PC-9 (cell line): ENCODE measurements at regions not wholly inside any gene's neighbourhood (a gene's known extent, or its start where the extent isn't known, plus 50 kb on each side); places are given as distances from the start of the nearest gene placed in this dataset.
A peak's percentile ranks its signal among the peaks of the same experiment; 100 is the strongest.

Experiments
- BruUV-seq: library from RNA; stranded (reverse); fragments of 400-500 nt; replicated peaks from 2 replicates; lab custom pipeline; 2021; lab: Mats Ljungman, UMichigan
- CTCF ChIA-PET: fragments of 300-600 bp; sonication (Branson Sonifier 250); formaldehyde crosslinking; loops from one replicate; lab custom pipeline; 2022; ENCODE audit warnings: antibody characterized with exemption; lab: Charles Lee
- POLR2A ChIA-PET: fragments of 300-600 bp; sonication (Branson Sonifier 250); formaldehyde crosslinking; loops from one replicate; lab custom pipeline; 2022; ENCODE audit warnings: antibody characterized with exemption; ENCODE audit not compliant: unreplicated experiment; lab: Charles Lee
- DNase-seq, 2 experiments: peaks; one replicate each; pipeline versions ENCODE4 v3.0.0 to v3.0.0-alpha.2; 2015 to 2022; ENCODE audit warnings: mixed read lengths in 1 of 2
- H2AFZ ChIP-seq: fragments of 200-600 bp; sonication (generic); 2 replicates; pipeline ENCODE4 v1.8.1; 2017; ENCODE audit warnings: antibody characterized with exemption
- H3F3A ChIP-seq: fragments of 200-600 bp; sonication (generic); 2 replicates; pipeline ENCODE4 v1.8.1; 2017; ENCODE audit warnings: antibody characterized with exemption, mild to moderate bottlenecking, low read depth; ENCODE audit not compliant: insufficient read depth
- H3K27ac ChIP-seq: fragments of 200-600 bp; sonication (generic); 2 replicates; pipeline ENCODE4 v1.6.1; 2016; ENCODE audit warnings: mixed run types
- H3K27me3 ChIP-seq: fragments of 200-600 bp; sonication (generic); 2 replicates; pipeline ENCODE4 v1.6.1; 2016; ENCODE audit warnings: low read depth, mixed run types; ENCODE audit not compliant: insufficient read depth
- H3K36me3 ChIP-seq: fragments of 200-600 bp; sonication (generic); 2 replicates; pipeline ENCODE4 v1.6.1; 2016; ENCODE audit warnings: low read depth, mixed run types
- H3K4me1 ChIP-seq: fragments of 200-600 bp; sonication (generic); replicated peaks from 2 replicates; pipeline ENCODE4 v1.6.1; 2016; ENCODE audit warnings: mixed run types; ENCODE audit not compliant: insufficient read depth
- H3K4me2 ChIP-seq: fragments of 200-600 bp; sonication (generic); 2 replicates; pipeline ENCODE4 v1.6.1; 2017; ENCODE audit warnings: mixed run types
- H3K4me3 ChIP-seq: fragments of 200-600 bp; sonication (generic); 2 replicates; pipeline ENCODE4 v1.6.1; 2016; ENCODE audit warnings: mixed run types
- H3K79me2 ChIP-seq: fragments of 200-600 bp; sonication (generic); 2 replicates; pipeline ENCODE4 v1.6.1; 2017; ENCODE audit warnings: low read depth, mixed run types
- H3K9me2 ChIP-seq: fragments of 200-600 bp; sonication (generic); 2 replicates; pipeline ENCODE4 v1.8.1; 2017; ENCODE audit warnings: mild to moderate bottlenecking; ENCODE audit not compliant: insufficient read depth
- H3K9me3 ChIP-seq: fragments of 200-600 bp; sonication (generic); 2 replicates; pipeline ENCODE4 v1.8.1; 2016; ENCODE audit warnings: low read depth; ENCODE audit not compliant: insufficient read depth
- H4K20me1 ChIP-seq: fragments of 200-600 bp; sonication (generic); 2 replicates; pipeline ENCODE4 v1.8.1; 2017; ENCODE audit not compliant: insufficient read depth
- EZH2 ChIP-seq: fragments of 200-600 bp; sonication (generic); IDR thresholded peaks from 2 replicates; pipeline ENCODE4 v1.8.0; 2017; ENCODE audit warnings: antibody characterized with exemption, low read depth
- intact Hi-C: fragments of 100-400 bp; cut with micrococcal nuclease; formaldehyde crosslinking; loops from one replicate; pipeline ENCODE4 v1.10.0; 2022; ENCODE audit not compliant: unreplicated experiment
- TF ChIP-seq, protein P1 (sequence below): fragments of 200-600 bp; sonication (generic); conservative IDR thresholded peaks from 2 replicates; pipeline ENCODE4 v1.6.1; 2017; ENCODE audit warnings: mixed run types, antibody characterized with exemption, mild to moderate bottlenecking, moderate library complexity

DNA sequence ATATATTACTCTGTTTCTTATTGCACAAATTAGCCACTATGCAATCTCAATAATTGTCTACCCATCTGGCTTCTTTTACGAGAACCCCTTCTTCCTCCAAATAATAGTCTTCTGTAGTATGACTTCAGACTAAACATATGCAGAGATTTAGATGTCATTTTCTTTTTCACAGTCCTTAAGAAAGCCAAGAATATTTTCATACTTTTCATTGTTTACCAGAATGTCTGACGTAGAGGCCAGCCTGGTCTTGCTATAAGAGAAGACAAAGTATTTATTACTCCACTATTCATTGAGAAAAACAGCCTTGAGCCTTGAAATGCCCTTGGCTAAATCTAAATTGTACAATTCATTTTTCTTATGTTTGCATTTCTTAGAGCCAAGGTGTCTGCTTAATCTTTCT is 714.9 kb upstream of the CXADR start:
- intact Hi-C loops = no loop called here
- H3K4me1 ChIP-seq = peaks cover 7% of the 10 kb centered on the region; the same call in 1 of the 2 replicates
- H4K20me1 ChIP-seq = no peaks in the 10 kb centered on the region

DNA sequence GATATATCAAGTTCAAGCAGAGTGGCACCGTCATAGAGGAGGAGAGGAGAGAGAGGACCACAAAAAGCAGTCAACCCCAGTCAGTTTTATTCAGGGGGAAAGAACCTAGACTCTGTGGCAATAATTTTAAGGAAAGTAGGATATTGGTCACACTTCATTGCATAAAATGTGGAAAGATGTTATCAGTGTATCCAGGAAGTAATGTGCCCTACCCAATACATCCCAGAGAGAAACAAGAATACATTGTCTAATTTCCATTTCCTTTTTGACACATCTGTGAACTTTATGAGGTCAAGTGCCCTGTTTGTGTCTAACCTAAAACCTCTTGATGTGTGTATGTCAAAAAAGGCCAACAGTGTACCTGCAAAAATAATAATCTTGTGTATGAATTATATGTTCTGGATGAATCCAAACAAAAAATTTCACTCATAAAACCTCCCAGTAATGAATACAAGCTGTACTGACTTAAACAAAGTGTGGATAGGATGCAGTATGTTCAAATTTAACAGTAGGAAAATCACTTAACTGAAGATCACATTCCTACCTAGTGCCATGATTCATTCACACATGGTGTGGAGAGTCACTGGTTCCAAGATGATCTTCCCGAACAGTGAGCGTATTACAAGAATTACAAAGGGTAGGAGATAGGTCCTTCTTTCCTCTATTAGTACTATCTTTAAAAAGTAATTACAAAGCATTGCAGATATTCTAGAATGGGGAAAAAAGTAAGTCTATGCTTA is 712.1 kb upstream of the CXADR start:
- intact Hi-C loops = no loop called here
- Histone ChIP-seq H3K27me3 (no peaks in the 10 kb centered on the region), H3K9me3 (no peaks in the 10 kb centered on the region; the same call in 1 of the 2 replicates), H3K36me3 (no peaks in the 10 kb centered on the region), H3K4me2 (no peak overlapping the region), H4K20me1 (no peaks in the 10 kb centered on the region), H3K79me2 (no peaks in the 10 kb centered on the region), H2AFZ (no peak overlapping the region), H3K9me2 (no peaks in the 10 kb centered on the region), H3F3A (no peaks in the 10 kb centered on the region), H3K4me3 (no peak overlapping the region), H3K27ac (no peak overlapping the region), H3K4me1 (no peaks in the 10 kb centered on the region)
- ChIA-PET POLR2A (no interaction called here), CTCF (no interaction called here)
- no peak for TF ChIP-seq EZH2
- TF ChIP-seq, protein P1, sequence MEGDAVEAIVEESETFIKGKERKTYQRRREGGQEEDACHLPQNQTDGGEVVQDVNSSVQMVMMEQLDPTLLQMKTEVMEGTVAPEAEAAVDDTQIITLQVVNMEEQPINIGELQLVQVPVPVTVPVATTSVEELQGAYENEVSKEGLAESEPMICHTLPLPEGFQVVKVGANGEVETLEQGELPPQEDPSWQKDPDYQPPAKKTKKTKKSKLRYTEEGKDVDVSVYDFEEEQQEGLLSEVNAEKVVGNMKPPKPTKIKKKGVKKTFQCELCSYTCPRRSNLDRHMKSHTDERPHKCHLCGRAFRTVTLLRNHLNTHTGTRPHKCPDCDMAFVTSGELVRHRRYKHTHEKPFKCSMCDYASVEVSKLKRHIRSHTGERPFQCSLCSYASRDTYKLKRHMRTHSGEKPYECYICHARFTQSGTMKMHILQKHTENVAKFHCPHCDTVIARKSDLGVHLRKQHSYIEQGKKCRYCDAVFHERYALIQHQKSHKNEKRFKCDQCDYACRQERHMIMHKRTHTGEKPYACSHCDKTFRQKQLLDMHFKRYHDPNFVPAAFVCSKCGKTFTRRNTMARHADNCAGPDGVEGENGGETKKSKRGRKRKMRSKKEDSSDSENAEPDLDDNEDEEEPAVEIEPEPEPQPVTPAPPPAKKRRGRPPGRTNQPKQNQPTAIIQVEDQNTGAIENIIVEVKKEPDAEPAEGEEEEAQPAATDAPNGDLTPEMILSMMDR = no peak
- BruUV-seq = no TSS peak
- DNase-seq = no peak

More for the DNA sequence above, 714.9 kb upstream of the CXADR start:
- Histone ChIP-seq H2AFZ (no peak overlapping the region), H3K27ac (no peak overlapping the region), H3F3A (no peaks in the 10 kb centered on the region), H3K9me3 (no peaks in the 10 kb centered on the region), H3K4me2 (no peak overlapping the region), H3K27me3 (no peaks in the 10 kb centered on the region), H3K9me2 (no peaks in the 10 kb centered on the region), H3K79me2 (no peaks in the 10 kb centered on the region), H3K4me3 (no peak overlapping the region), H3K36me3 (no peaks in the 10 kb centered on the region)
- no peak for TF ChIP-seq EZH2
- TF ChIP-seq, protein P1 = no peak
- CTCF ChIA-PET = no interaction called here
- no TSS peak for BruUV-seq
- no peak for DNase-seq
- POLR2A ChIA-PET = no interaction called here

- Histone ChIP-seq H3F3A (no peaks in the 10 kb centered on the region), H3K27me3 (no peaks in the 10 kb centered on the region), H3K27ac (no peak overlapping the region), H3K4me2 (no peak overlapping the region), H3K79me2 (no peaks in the 10 kb centered on the region), H3K4me3 (no peak overlapping the region), H3K9me2 (no peaks in the 10 kb centered on the region), H4K20me1 (no peaks in the 10 kb centered on the region), H3K36me3 (no peaks in the 10 kb centered on the region), H3K9me3 (no peaks in the 10 kb centered on the region), H2AFZ (0 out of 2 replicates have a peak overlapping the region, but pooled peaks have one; percentile 43), H3K4me1 (no peaks in the 10 kb centered on the region)
- no TSS peak for BruUV-seq
- no peak for DNase-seq
- intact Hi-C loops = loop anchor here (10.0 kb wide), 1 partner anchor 226 kb away; no protein-coding TSS in a partner anchor
- CTCF ChIA-PET = no interaction called here
- POLR2A ChIA-PET = no interaction called here
- TF ChIP-seq EZH2 = no peak
- TF ChIP-seq, protein P1 = no peak
Measured at GRCh38 chr21:16811011-16811410, 701.8 kb upstream of the CXADR start.
